HG03175 (cell line): ENCODE measurements at regions not wholly inside any gene's neighbourhood (a gene's known extent, or its start where the extent isn't known, plus 50 kb on each side); places are given as distances from the start of the nearest gene placed in this dataset.
"Not testable (repeated sequence)": the region's sequence is repeated elsewhere in the genome, so short reads cannot be mapped to it uniquely, and the experiment has no call there.

Experiments used
- ATAC-seq: cut with Tn5 transposase; IDR thresholded peaks from one replicate; pipeline ENCODE4 v1.9.1; 2021; ENCODE audit warnings: mild to moderate bottlenecking, moderate library complexity; ENCODE audit not compliant: unreplicated experiment

GRCh38 chr6:47180633-47181032 lies 129.1 kb downstream of the TNFRSF21 start:
- no peak for ATAC-seq

- ATAC-seq, result no peak
Measured at GRCh38 chr6:47179286-47179685, 130.4 kb downstream of the TNFRSF21 start.

DNA sequence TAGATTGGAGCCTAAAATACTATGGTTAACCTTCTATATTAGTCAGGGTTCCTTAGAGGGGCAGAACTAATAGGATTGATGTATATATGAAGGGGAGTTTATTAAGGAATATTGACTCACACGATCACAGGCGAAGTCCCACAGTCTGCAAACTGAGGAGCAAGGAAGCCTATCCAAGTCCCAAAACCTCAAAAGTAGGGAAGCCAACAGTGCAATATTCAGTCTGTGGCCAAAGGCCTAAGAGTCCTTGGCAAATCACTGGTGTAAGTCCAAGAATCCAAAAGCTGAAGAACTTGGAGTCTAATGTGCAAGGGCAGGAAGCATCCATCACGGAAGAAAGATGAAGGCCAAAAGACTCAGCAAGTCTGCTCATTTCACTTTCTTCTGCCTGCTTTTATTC lies 133.5 kb upstream of the ADGRF1 start:
- no peak for ATAC-seq

GRCh38 chr6:47174502-47175023 lies 132.4 kb upstream of the ADGRF1 start:
- no peak for ATAC-seq

GRCh38 chr6:47174063-47174462 lies 131.9 kb upstream of the ADGRF1 start:
- not testable (repeated sequence) for ATAC-seq

GRCh38 chr6:47173145-47173544 lies 131.0 kb upstream of the ADGRF1 start:
- not testable (repeated sequence) for ATAC-seq

DNA sequence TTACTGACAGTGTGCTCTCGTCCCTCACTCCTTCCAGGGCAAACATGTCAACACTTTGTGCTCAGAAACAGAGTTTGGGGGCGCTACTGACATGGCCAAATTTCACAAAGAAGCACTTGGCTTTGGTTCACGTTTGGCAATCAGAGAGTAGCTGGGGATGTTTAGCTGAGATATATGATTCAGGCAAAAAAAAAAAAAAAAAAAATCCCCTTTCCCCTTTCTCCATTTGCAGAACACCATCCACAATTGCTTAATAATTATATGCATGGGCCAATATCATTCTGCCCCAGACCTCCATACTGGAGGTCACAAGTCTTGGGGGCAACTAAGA lies 128.4 kb upstream of the ADGRF1 start:
- ATAC-seq, result no peak

- ATAC-seq, result no peak
Measured at GRCh38 chr6:47169785-47170616, 127.9 kb upstream of the ADGRF1 start.

DNA sequence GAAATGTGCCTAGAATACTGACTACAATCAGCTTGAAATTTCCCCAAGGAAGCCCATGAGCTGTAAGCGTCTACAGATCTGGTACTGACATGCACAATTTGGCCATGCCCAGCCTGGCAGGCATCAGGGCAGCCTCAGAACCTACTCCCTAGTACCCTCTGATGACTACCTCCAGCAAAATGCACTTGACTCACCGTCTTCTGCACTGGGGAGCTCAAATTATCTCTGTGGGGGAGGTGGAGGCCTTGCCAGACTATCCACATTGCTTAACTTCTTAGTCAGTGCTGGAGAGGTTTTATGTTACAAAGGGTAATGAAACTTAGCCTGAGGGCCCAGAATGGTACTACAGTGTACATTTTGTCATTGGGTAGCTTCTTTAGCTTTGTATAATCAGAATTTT lies 126.0 kb upstream of the ADGRF1 start:
- ATAC-seq, result no peak

DNA sequence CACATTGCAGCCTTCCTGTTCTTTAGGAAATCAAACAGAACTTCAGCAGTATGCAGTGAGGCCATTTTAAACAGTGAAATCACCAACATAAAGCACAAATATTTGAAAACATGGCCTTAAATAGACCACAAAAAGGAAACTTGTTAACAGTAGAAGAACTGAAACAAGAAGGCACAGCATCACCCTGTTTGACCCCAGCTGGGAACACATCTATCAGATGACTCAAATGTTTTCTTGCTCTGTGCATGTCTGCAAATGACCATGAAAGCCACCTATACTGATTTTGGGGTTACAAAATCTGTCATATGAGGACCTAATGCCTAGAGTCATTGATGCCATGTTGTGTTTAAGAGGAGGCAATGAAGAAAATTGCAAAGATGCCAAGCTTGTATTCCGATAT lies 123.8 kb upstream of the ADGRF1 start:
- ATAC-seq, result peak; percentile 75

DNA sequence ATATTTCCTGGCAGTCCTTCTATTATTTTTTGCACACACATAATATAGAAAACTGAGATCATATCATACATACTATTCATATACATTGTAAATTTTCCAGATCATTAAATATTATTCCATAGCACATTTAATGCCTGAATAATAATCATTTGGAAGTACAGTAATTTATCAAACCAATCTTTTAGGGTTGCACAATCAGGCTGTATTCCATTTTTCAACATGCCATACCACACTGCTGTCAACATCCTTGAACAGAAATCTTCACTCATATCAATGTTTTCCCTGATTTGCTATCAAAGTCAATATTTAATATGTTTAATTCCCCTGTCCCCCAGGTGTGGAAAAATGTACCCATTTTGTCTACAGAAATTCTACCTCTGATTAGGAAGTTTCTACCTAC lies 122.7 kb upstream of the ADGRF1 start:
- ATAC-seq, result no peak

DNA sequence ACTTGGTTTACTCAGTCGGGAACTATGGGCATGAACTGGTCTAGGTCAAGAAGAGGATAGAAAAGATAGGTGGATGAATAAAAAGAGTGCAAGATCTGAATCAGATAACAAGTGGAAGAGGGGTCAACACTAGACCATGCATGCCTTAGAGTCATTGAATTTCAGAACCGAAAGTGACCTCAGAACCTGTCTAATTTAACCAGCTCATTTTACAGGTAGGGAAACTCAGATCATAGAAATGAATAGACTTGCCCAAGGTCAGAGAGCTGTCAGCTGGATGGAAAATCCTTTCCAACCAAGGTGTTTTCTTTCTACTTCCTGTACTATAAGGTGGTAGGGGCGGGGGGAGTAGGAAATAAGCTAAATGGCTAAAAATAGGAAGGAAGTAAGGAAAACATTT lies 121.4 kb upstream of the ADGRF1 start:
- no peak for ATAC-seq

DNA sequence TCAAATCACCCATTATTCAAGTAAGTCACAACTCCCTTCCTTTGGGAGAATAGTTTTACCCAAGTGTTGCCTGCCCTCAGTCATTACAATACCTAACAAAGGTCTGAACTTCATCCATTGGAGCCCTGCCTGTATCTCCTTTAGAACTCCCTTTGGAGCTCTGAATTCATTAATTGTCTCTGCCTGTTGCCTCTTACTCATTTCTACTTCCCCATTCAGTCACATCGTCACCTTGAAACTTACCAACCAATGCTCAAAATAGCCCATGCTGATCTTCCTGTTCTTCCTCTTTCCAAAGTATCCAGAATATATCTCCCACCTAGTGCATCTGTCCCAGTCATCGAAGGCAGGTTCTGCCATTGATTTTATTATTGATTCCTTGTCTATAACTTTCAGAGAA lies 120.7 kb upstream of the ADGRF1 start:
- no peak for ATAC-seq

GRCh38 chr6:47162231-47162630 lies 120.1 kb upstream of the ADGRF1 start:
- ATAC-seq, result no peak

DNA sequence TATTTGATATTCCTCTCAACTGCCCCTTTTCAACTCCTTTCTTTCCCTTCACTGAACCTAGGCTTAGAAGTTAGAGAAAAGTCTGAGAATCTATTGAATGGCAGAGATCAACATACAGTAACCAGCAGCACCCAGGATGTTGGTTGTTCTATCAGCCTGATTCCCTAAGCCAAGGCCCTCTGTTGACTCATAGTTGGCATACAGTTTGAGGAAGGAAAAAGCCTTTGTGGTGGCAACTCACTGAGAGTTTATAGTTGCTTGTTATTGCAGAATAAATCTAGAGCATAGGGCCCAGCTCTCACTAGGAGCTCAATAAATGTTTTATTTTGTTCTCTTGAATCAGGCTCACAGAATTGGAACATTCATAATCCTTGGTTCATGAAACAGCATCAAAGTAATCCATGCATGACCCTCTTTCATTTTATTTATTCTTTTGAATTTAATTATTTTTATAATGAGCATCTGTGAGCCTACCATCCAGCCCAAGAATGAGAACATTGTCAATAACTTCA lies 119.1 kb upstream of the ADGRF1 start:
- no peak for ATAC-seq

- ATAC-seq, result no peak
Measured at GRCh38 chr6:47160702-47161101, 118.6 kb upstream of the ADGRF1 start.

GRCh38 chr6:47159763-47160162 lies 117.6 kb upstream of the ADGRF1 start:
- no peak for ATAC-seq

- no peak for ATAC-seq
Measured at GRCh38 chr6:47157653-47158219, 115.6 kb upstream of the ADGRF1 start.

DNA sequence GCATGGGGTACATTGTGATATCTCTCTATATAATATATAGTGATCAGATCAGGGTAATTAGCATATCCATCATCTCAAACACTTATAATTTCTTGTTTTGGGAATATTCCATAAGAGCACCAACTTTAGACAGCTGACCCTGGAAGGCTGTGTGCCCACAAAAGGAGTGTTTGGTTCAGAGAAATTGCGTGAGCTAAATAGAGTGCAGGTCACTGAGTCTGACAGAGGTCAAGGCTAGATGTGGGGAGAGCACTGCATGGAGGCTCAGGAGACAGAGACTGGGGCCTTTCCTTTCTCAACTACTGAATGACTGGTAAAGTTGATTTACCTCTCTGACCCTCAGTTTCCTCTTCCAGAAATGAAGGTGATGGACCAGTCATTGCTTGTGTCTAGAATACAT lies 114.9 kb upstream of the ADGRF1 start:
- no peak for ATAC-seq

- no peak for ATAC-seq
Measured at GRCh38 chr6:47156196-47156595, 114.1 kb upstream of the ADGRF1 start.

DNA sequence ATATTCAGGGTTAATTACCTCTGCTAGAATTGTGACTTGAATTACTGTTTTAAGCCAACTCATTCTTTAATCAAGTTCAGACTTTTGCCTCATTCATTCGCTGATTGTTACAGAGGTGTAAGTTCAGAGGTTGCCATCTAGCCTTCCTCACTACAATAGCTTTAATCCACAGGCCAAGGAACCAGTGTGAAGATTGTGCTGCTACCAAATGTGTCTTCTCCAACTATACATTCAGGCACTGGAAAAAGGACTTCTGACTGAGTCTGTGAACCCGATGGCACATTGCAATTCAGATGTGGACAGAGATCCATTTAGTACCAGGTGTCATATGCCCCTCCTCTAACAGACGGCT lies 111.2 kb upstream of the ADGRF1 start:
- ATAC-seq, result no peak

GRCh38 chr6:47152666-47153403 lies 110.7 kb upstream of the ADGRF1 start:
- ATAC-seq, result no peak
